ENCODE measurements at regions not wholly inside any gene's neighbourhood (a gene's known extent, or its start where the extent isn't known, plus 50 kb on each side); places are given as distances from the start of the nearest gene placed in this dataset.

GRCh38 chr9:126750941-126751725 is 53.7 kb upstream of the ZBTB43 start:
- DNase-seq (ENCODE audit: low spot score) (no peak), ATAC-seq (no peak), FAIRE-seq (no peak)
- Histone ChIP-seq H3K27ac (ENCODE audit: extremely low read length, insufficient read depth, low read length) (no peak overlapping the region), H3K36me3 (replicated peaks in 1 of 2; ENCODE audit: control insufficient read depth in 1 of 2, insufficient read depth in 2 of 2, low read length in 2 of 2) (no peaks in the 10 kb centered on the region), H3K4me3 (replicated peaks in 1 of 3; ENCODE audit: insufficient read depth in 1 of 3, low read depth in 2 of 3, low read length in 3 of 3) (no peak overlapping the region), H3K79me2 (ENCODE audit: insufficient read depth, low read length) (no peaks in the 10 kb centered on the region), H2AFZ (ENCODE audit: low read length) (no peak overlapping the region), H3K9me3 (ENCODE audit: low read length) (no peaks in the 10 kb centered on the region), H3K4me1 (ENCODE audit: insufficient read depth, low read length) (peaks cover 7% of the 10 kb centered on the region; the same call in 1 of the 2 replicates), H3K4me2 (ENCODE audit: low read depth, low read length) (no peak overlapping the region), H4K20me1 (ENCODE audit: insufficient read depth, low read length) (no peaks in the 10 kb centered on the region), H3K9ac (ENCODE audit: insufficient read depth, low read depth, low read length) (no peak overlapping the region), H3K27me3 (ENCODE audit: control insufficient read depth in 1 of 2, insufficient read depth in 2 of 2, low read length in 2 of 2) (peaks cover 1 to 32% of the 10 kb centered on the region in 2 experiments; a peak in 4 of 5 replicates)
- intact Hi-C loops (cut with micrococcal nuclease; ENCODE audit: unreplicated experiment) = no loop called here
- CTCF ChIA-PET (ENCODE audit: low intra/inter-chr PET ratio, low total read pairs) = no interaction called here
- 29% methylated on average over 6 of the region's 6 CpGs for WGBS (ENCODE audit: low lambda C conversion rate)
- in situ Hi-C loops (cut with HindIII; ENCODE audit: extremely low pct_ligation_motif_present, low pct_unique_long_range_greater_than_20kb) = no loop called here
- BruUV-seq (replicated peaks) = no TSS peak
- no peak for TF ChIP-seq POLR2G (IDR thresholded peaks at IDR 0.05; ENCODE audit: low read depth, low read length)
- TF ChIP-seq ZNF713 (CRISPR knock-in tag; IDR thresholded peaks at IDR 0.05) = no peak
- no peak for TF ChIP-seq ZBTB40 (IDR thresholded peaks at IDR 0.05)
- TF ChIP-seq ZBTB40 (CRISPR knock-in tag; IDR thresholded peaks at IDR 0.05) = no peak
- TF ChIP-seq TFE3 (CRISPR knock-in tag; IDR thresholded peaks at IDR 0.05) = no peak
- no peak for TF ChIP-seq MTF1 (CRISPR knock-in tag; IDR thresholded peaks at IDR 0.05)
- no peak for TF ChIP-seq HOXA5 (CRISPR knock-in tag; IDR thresholded peaks at IDR 0.05)
- no peak for TF ChIP-seq KDM3A (CRISPR knock-in tag; IDR thresholded peaks at IDR 0.05; ENCODE audit: low read depth)
- TF ChIP-seq TEAD2 (CRISPR knock-in tag; IDR thresholded peaks at IDR 0.05) = no peak
- no peak for TF ChIP-seq DZIP1 (CRISPR knock-in tag; IDR thresholded peaks at IDR 0.05)
- no peak for TF ChIP-seq ZNF367 (CRISPR knock-in tag; IDR thresholded peaks at IDR 0.05; ENCODE audit: borderline replicate concordance)
- POLR2A ChIA-PET = no interaction called here

Measured in HepG2 (cell line).